GM23338 (cell line): ENCODE measurements at regions not wholly inside any gene's neighbourhood (a gene's known extent, or its start where the extent isn't known, plus 50 kb on each side); places are given as distances from the start of the nearest gene placed in this dataset.

Experiments used
- ATAC-seq: fragments of 200-7000 bp; cut with Tn5 transposase; 3 replicates; pipeline ENCODE4 v1.9.1; 2020
- DNase-seq: peaks from one replicate; pipeline ENCODE4 v3.0.0-alpha.2; 2015; ENCODE audit warnings: low spot score
- H2AFZ ChIP-seq: fragments of 200-600 bp; sonication (generic); 2 replicates; pipeline ENCODE4 v1.8.0; 2016; ENCODE audit warnings: antibody characterized with exemption, mild to moderate bottlenecking, moderate library complexity
- H3F3A ChIP-seq: fragments of 200-600 bp; sonication (generic); replicated peaks from 2 replicates; pipeline ENCODE4 v1.8.0; 2017; ENCODE audit warnings: antibody characterized with exemption, mixed run types, low read depth
- H3K27ac ChIP-seq: fragments of 200-600 bp; sonication (generic); 2 replicates; pipeline ENCODE4 v1.6.1; 2016; ENCODE audit warnings: low read depth
- H3K27me3 ChIP-seq: fragments of 200-600 bp; sonication (generic); 2 replicates; pipeline ENCODE4 v1.8.0; 2016; ENCODE audit warnings: mild to moderate bottlenecking, mixed run types, moderate library complexity; ENCODE audit not compliant: insufficient read depth
- H3K36me3 ChIP-seq: fragments of 200-600 bp; sonication (generic); 2 replicates; pipeline ENCODE4 v1.8.0; 2016; ENCODE audit warnings: mild to moderate bottlenecking; ENCODE audit not compliant: insufficient read depth
- H3K4me1 ChIP-seq: fragments of 200-600 bp; sonication (generic); 2 replicates; pipeline ENCODE4 v1.8.0; 2016; ENCODE audit warnings: mild to moderate bottlenecking, moderate library complexity; ENCODE audit not compliant: insufficient read depth
- H3K4me2 ChIP-seq: fragments of 200-600 bp; sonication (generic); 2 replicates; pipeline ENCODE4 v1.7.1; 2017; ENCODE audit warnings: mixed run types
- H3K4me3 ChIP-seq: fragments of 200-600 bp; sonication (generic); 2 replicates; pipeline ENCODE4 v1.6.1; 2016; ENCODE audit warnings: mixed run types
- H3K79me2 ChIP-seq: fragments of 200-600 bp; sonication (generic); replicated peaks from 2 replicates; pipeline ENCODE4 v1.8.0; 2017; ENCODE audit warnings: mild to moderate bottlenecking; ENCODE audit not compliant: insufficient read depth
- H3K9me2 ChIP-seq: fragments of 200-600 bp; sonication (generic); 2 replicates; pipeline ENCODE4 v1.8.0; 2017; ENCODE audit not compliant: insufficient read depth
- H4K20me1 ChIP-seq: fragments of 200-600 bp; sonication (generic); replicated peaks from 2 replicates; pipeline ENCODE4 v1.8.0; 2017; ENCODE audit warnings: mild to moderate bottlenecking; ENCODE audit not compliant: insufficient read depth
- H3K27ac Mint-ChIP-seq: 2 replicates; pipeline ENCODE4 v1.8.0; 2020; ENCODE audit warnings: inconsistent platforms, mild to moderate bottlenecking, moderate library complexity, mixed read lengths
- H3K27me3 Mint-ChIP-seq: 3 replicates; pipeline ENCODE4 v1.8.0; 2022; ENCODE audit warnings: low read depth, mild to moderate bottlenecking, moderate library complexity, mixed read lengths, inconsistent platforms; ENCODE audit not compliant: insufficient read depth, poor library complexity
- H3K36me3 Mint-ChIP-seq: 3 replicates; pipeline ENCODE4 v1.8.0; 2021; ENCODE audit warnings: low read depth, mild to moderate bottlenecking, inconsistent platforms, moderate library complexity, mixed read lengths
- H3K4me1 Mint-ChIP-seq: 3 replicates; pipeline ENCODE4 v1.8.0; 2020; ENCODE audit warnings: mild to moderate bottlenecking, inconsistent platforms, mixed read lengths
- H3K4me3 Mint-ChIP-seq: 3 replicates; pipeline ENCODE4 v1.8.0; 2021; ENCODE audit warnings: moderate library complexity, mild to moderate bottlenecking, inconsistent platforms, mixed read lengths
- H3K9me3 Mint-ChIP-seq: 3 replicates; pipeline ENCODE4 v1.8.0; 2020; ENCODE audit warnings: moderate library complexity, mild to moderate bottlenecking, inconsistent platforms, mixed read lengths
- CREB1 ChIP-seq: fragments of 250-450 bp; sonication (Bioruptor Pico); IDR thresholded peaks from 2 replicates; pipeline ENCODE4 v1.5.0; 2020; ENCODE audit warnings: low read depth, mild to moderate bottlenecking, moderate library complexity
- CTCF ChIP-seq, 2 experiments: fragments of 200-600 bp in 1 of 2; sonication (generic) in 1 of 2; conservative IDR thresholded peaks; 2 replicates each; pipeline versions ENCODE4 v1.5.1 to v1.6.1; 2016 to 2017; ENCODE audit warnings: antibody characterized with exemption in 2 of 2, low read depth in 2 of 2, mild to moderate bottlenecking in 2 of 2, moderate library complexity in 1 of 2
- ETS1 ChIP-seq: IDR thresholded peaks from 2 replicates; pipeline ENCODE4 v1.6.1; 2016; ENCODE audit warnings: antibody characterized with exemption
- EZH2 ChIP-seq: fragments of 200-600 bp; sonication (generic); IDR thresholded peaks from one replicate; pipeline ENCODE4 v1.8.0; 2017; ENCODE audit warnings: antibody characterized with exemption, mild to moderate bottlenecking, low read depth; ENCODE audit not compliant: unreplicated experiment
- EZH2phosphoT487 ChIP-seq: fragments of 200-600 bp; sonication (generic); IDR thresholded peaks from one replicate; pipeline ENCODE4 v1.8.1; 2018; ENCODE audit warnings: antibody characterized with exemption; ENCODE audit not compliant: unreplicated experiment
- JUNB ChIP-seq: IDR thresholded peaks from one replicate; pipeline ENCODE4 v1.6.1; 2016; ENCODE audit warnings: antibody characterized with exemption; ENCODE audit not compliant: unreplicated experiment
- NANOG ChIP-seq: IDR thresholded peaks from 2 replicates; pipeline ENCODE4 v1.6.1; 2016; ENCODE audit warnings: antibody characterized with exemption, borderline replicate concordance
- POLR2AphosphoS5 ChIP-seq: IDR thresholded peaks from 2 replicates; pipeline ENCODE4 v1.6.1; 2016; ENCODE audit warnings: antibody characterized with exemption, low read depth
- REST ChIP-seq: IDR thresholded peaks from one replicate; pipeline ENCODE4 v1.6.1; 2018; ENCODE audit warnings: antibody characterized with exemption; ENCODE audit not compliant: unreplicated experiment
- ZNF114 ChIP-seq: fragments of 250-450 bp; sonication (Bioruptor Pico); IDR thresholded peaks from 2 replicates; pipeline ENCODE4 v1.5.0; 2020; ENCODE audit warnings: mild to moderate bottlenecking, moderate library complexity
- ZNF331 ChIP-seq: fragments of 250-450 bp; sonication (Bioruptor Pico); IDR thresholded peaks from 2 replicates; pipeline ENCODE4 v1.5.0; 2020; ENCODE audit warnings: low read depth, mild to moderate bottlenecking, moderate library complexity
- ZNF462 ChIP-seq: fragments of 250-450 bp; sonication (Bioruptor Pico); IDR thresholded peaks from 2 replicates; pipeline ENCODE4 v1.5.0; 2020; ENCODE audit warnings: mild to moderate bottlenecking, moderate library complexity

GRCh38 chr7:133197972-133198544 lies 54.8 kb upstream of the EXOC4 start:
- Mint-ChIP-seq H3K27ac (no peak overlapping the region; the same call in 1 of the 2 replicates), H3K9me3 (peaks cover 14% of the 10 kb centered on the region), H3K27me3 (peaks cover 7% of the 10 kb centered on the region), H3K4me1 (peaks cover 31% of the 10 kb centered on the region), H3K4me3 (no peak overlapping the region; the same call in 2 of the 3 replicates), H3K36me3 (peaks cover 17% of the 10 kb centered on the region)
- Histone ChIP-seq H3K36me3 (no peaks in the 10 kb centered on the region), H3K4me1 (peaks cover 19% of the 10 kb centered on the region), H4K20me1 (no peaks in the 10 kb centered on the region), H2AFZ (0 out of 2 replicates have a peak overlapping the region, but pooled peaks have one; percentile 20), H3K79me2 (no peaks in the 10 kb centered on the region), H3K4me3 (no peak overlapping the region), H3K9me2 (peaks cover 3% of the 10 kb centered on the region; the same call in 1 of the 2 replicates), H3F3A (no peaks in the 10 kb centered on the region), H3K27ac (peak overlapping the region; percentile 79), H3K4me2 (peak overlapping the region; percentile 22; the same call in 1 of the 2 replicates), H3K27me3 (no peaks in the 10 kb centered on the region)
- no peak for DNase-seq
- TF ChIP-seq ZNF331 (CRISPR knock-in tag) (no peak), EZH2 (no peak), CREB1 (CRISPR knock-in tag) (no peak), REST (no peak), JUNB (no peak), POLR2AphosphoS5 (no peak), ZNF114 (no peak), NANOG (no peak), EZH2phosphoT487 (no peak), CTCF (conservative IDR thresholded peaks at IDR 0.05; ENCODE audit: low read depth in 2 of 2) (no peak), ZNF462 (no peak), ETS1 (no peak)
- ATAC-seq, result no peak
